GM12875 (cell line): ENCODE measurements at regions not wholly inside any gene's neighbourhood (a gene's known extent, or its start where the extent isn't known, plus 50 kb on each side); places are given as distances from the start of the nearest gene placed in this dataset.

ENCODE experiments used
- H3K4me3 ChIP-seq: one replicate; pipeline ENCODE4 v1.5.1; 2011; ENCODE audit warnings: low read depth, low read length, control low read depth
- CTCF ChIP-seq: IDR thresholded peaks from 2 replicates; pipeline ENCODE4 v1.5.1; 2011; ENCODE audit warnings: low read depth, mild to moderate bottlenecking, control low read depth, inconsistent platforms, low read length, moderate library complexity, borderline replicate concordance; ENCODE audit not compliant: insufficient read depth

DNA sequence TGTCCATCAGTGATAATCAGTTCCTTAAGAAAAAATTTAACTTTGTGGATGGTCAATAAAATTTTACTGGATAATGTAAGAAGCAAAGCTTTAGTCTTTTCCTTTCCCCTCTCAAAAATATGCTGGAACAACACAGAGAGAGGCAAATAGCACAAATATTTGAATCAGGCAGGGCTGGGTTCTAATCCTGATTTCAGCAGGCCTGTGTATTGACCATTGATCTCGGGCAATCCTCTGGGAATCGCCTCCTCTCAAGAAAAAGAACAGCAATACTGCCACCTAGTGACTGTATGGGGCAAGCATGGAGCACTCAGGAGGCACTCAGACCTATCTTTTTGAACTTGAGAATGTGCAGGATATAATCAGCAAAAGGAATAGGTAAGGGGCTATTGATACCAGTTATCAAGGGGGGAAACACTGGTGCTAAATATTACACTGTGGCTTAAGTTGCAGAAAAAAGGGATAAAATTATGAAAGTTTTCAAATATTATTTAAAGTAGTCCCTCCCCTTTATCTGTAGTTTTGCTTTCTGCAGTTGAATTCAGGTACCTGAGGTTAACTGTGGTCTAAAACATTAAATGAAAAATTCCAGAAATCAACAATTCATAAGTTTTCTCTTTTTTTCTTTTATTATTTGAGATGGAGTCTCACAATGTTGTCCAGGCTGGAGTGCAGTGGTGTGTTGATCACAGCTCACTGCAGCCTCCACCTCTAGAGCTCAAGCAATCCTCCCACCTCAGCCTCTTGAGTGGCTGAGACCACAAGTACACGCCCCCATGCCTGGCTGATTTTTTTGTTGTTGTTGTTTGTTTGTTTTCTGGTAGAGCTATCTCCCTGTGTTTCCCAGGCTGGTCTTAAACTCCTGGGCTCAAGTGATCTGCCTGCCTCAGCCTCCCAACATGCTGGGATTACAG lies 91.8 kb upstream of the NHSL1 start:
- no peak overlapping the region for H3K4me3 ChIP-seq
- peak; percentile 73; the same call in 1 of the 2 replicates for TF ChIP-seq CTCF

DNA sequence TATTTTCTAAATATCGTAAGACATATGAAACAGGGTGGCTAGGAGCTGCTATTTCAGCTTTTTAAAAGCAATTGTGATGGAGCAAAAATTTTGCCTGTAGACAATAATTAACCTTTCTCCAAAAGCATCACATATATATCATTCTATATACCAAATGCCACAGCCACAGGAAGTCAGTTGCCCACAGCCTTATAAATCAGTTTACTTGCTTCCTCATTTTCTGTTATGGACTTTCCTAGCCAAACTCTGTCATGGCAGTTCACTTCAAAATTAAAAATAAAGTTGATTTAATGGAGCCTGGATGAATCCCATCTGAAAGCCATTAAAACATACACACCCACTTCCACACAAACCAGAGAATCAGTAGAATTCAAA lies 93.4 kb upstream of the NHSL1 start:
- TF ChIP-seq CTCF: no peak

GRCh38 chr6:138593124-138593877 lies 94.0 kb upstream of the NHSL1 start:
- H3K4me3 ChIP-seq: no peak overlapping the region
- TF ChIP-seq CTCF: no peak

More for the DNA sequence above, 93.4 kb upstream of the NHSL1 start:
- no peak overlapping the region for H3K4me3 ChIP-seq

GRCh38 chr6:138593909-138594757 lies 94.8 kb upstream of the NHSL1 start:
- TF ChIP-seq CTCF: no peak
- H3K4me3 ChIP-seq: no peak overlapping the region

GRCh38 chr6:138594758-138595140 lies 95.5 kb upstream of the NHSL1 start:
- no peak overlapping the region for H3K4me3 ChIP-seq
- no peak for TF ChIP-seq CTCF

DNA sequence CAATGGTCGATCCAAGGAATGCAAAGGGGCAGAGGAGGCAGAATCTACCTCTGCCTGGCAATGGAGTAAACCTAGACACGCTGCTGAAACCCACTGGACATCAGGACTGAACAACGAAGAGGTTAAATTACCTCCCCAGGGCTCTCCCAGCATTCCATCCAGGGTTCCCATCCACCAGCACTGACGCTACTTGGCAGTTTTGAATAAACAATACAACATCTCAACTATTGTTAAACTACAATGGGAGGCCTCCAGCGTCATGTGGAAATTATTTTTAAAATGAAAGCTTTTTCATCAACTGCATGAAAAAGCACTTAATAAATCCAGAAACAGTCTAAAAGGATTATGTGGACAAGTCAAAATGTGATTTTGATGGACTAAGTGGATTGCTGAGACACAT lies 96.8 kb upstream of the NHSL1 start:
- H3K4me3 ChIP-seq: no peak overlapping the region
- TF ChIP-seq CTCF: no peak
